ENCODE measurements at regions not wholly inside any gene's neighbourhood (a gene's known extent, or its start where the extent isn't known, plus 50 kb on each side); places are given as distances from the start of the nearest gene placed in this dataset.

- in situ Hi-C loops (cut with HindIII; ENCODE audit: low sequenced_read_pairs) = no loop called here
Measured at GRCh38 chr5:4540375-4541173, 599.6 kb upstream of the ADAMTS16 start.

- in situ Hi-C loops (cut with HindIII; ENCODE audit: low sequenced_read_pairs) = no loop called here
Measured at GRCh38 chr5:4541334-4541733, 598.8 kb upstream of the ADAMTS16 start.

GRCh38 chr5:4542145-4542778 is 597.9 kb upstream of the ADAMTS16 start:
- in situ Hi-C loops (cut with HindIII; ENCODE audit: low sequenced_read_pairs) = no loop called here

- in situ Hi-C loops (cut with HindIII; ENCODE audit: low sequenced_read_pairs) = no loop called here
Measured at GRCh38 chr5:4544049-4544670, 596.0 kb upstream of the ADAMTS16 start.

- in situ Hi-C loops (cut with HindIII; ENCODE audit: low sequenced_read_pairs) = no loop called here
Measured at GRCh38 chr5:4547547-4547946, 592.6 kb upstream of the ADAMTS16 start.

GRCh38 chr5:4548341-4548740 is 591.8 kb upstream of the ADAMTS16 start:
- in situ Hi-C loops (cut with HindIII; ENCODE audit: low sequenced_read_pairs) = no loop called here

- in situ Hi-C loops (cut with HindIII; ENCODE audit: low sequenced_read_pairs) = no loop called here
Measured at GRCh38 chr5:4549351-4549750, 590.8 kb upstream of the ADAMTS16 start.

GRCh38 chr5:4551034-4551433 is 589.1 kb upstream of the ADAMTS16 start:
- in situ Hi-C loops (cut with HindIII; ENCODE audit: low sequenced_read_pairs) = no loop called here

GRCh38 chr5:4553130-4553529 is 587.0 kb upstream of the ADAMTS16 start:
- in situ Hi-C loops (cut with HindIII; ENCODE audit: low sequenced_read_pairs) = no loop called here

GRCh38 chr5:4553978-4554377 is 586.2 kb upstream of the ADAMTS16 start:
- in situ Hi-C loops (cut with HindIII; ENCODE audit: low sequenced_read_pairs) = no loop called here

GRCh38 chr5:4555725-4556285 is 584.3 kb upstream of the ADAMTS16 start:
- in situ Hi-C loops (cut with HindIII; ENCODE audit: low sequenced_read_pairs) = no loop called here

- in situ Hi-C loops (cut with HindIII; ENCODE audit: low sequenced_read_pairs) = no loop called here
Measured at GRCh38 chr5:4561403-4561802, 578.7 kb upstream of the ADAMTS16 start.

- in situ Hi-C loops (cut with HindIII; ENCODE audit: low sequenced_read_pairs) = no loop called here
Measured at GRCh38 chr5:4563400-4563799, 576.7 kb upstream of the ADAMTS16 start.

- in situ Hi-C loops (cut with HindIII; ENCODE audit: low sequenced_read_pairs) = no loop called here
Measured at GRCh38 chr5:4570047-4570995, 569.8 kb upstream of the ADAMTS16 start.

GRCh38 chr5:4571248-4571948 is 568.7 kb upstream of the ADAMTS16 start:
- in situ Hi-C loops (cut with HindIII; ENCODE audit: low sequenced_read_pairs) = no loop called here

GRCh38 chr5:4572311-4573100 is 567.6 kb upstream of the ADAMTS16 start:
- in situ Hi-C loops (cut with HindIII; ENCODE audit: low sequenced_read_pairs) = no loop called here

- in situ Hi-C loops (cut with HindIII; ENCODE audit: low sequenced_read_pairs) = no loop called here
Measured at GRCh38 chr5:4575608-4576007, 564.5 kb upstream of the ADAMTS16 start.

GRCh38 chr5:4576161-4576748 is 563.9 kb upstream of the ADAMTS16 start:
- in situ Hi-C loops (cut with HindIII; ENCODE audit: low sequenced_read_pairs) = no loop called here

- in situ Hi-C loops (cut with HindIII; ENCODE audit: low sequenced_read_pairs) = no loop called here
Measured at GRCh38 chr5:4576908-4577307, 563.2 kb upstream of the ADAMTS16 start.
